WTC11 (cell line): ENCODE measurements at regions not wholly inside any gene's neighbourhood (a gene's known extent, or its start where the extent isn't known, plus 50 kb on each side); places are given as distances from the start of the nearest gene placed in this dataset.

ENCODE experiments used
- ATAC-seq: fragments of 200-7000 bp; cut with Tn5 transposase; 2 replicates; pipeline ENCODE4 v1.10.0; 2021; ENCODE audit warnings: mild to moderate bottlenecking, moderate library complexity
- CTCF ChIA-PET: fragments of 300-600 bp; sonication (Branson Sonifier 250); formaldehyde crosslinking; loops from one replicate; lab custom pipeline; 2021; ENCODE audit warnings: antibody characterized with exemption; lab: Charles Lee
- POLR2A ChIA-PET: fragments of 350-600 bp; sonication (Branson Sonifier 250); formaldehyde crosslinking; loops from one replicate; lab custom pipeline; 2021; ENCODE audit warnings: antibody characterized with exemption; lab: Charles Lee
- DNase-seq: peaks from one replicate; pipeline ENCODE4 v3.0.0; 2021; ENCODE audit warnings: low spot score
- H3K27ac Mint-ChIP-seq: 2 replicates; pipeline ENCODE4 v1.8.0; 2021; ENCODE audit warnings: mixed read lengths
- H3K27me3 Mint-ChIP-seq: 2 replicates; pipeline ENCODE4 v1.8.0; 2021; ENCODE audit warnings: low read depth, mild to moderate bottlenecking, moderate library complexity, mixed read lengths
- H3K36me3 Mint-ChIP-seq: 2 replicates; pipeline ENCODE4 v1.8.0; 2021; ENCODE audit warnings: mixed read lengths
- H3K4me1 Mint-ChIP-seq: 2 replicates; pipeline ENCODE4 v1.8.0; 2022; ENCODE audit warnings: mixed read lengths
- H3K4me3 Mint-ChIP-seq: 2 replicates; pipeline ENCODE4 v1.8.0; 2021; ENCODE audit warnings: mild to moderate bottlenecking, moderate library complexity, mixed read lengths
- H3K9me3 Mint-ChIP-seq: 2 replicates; pipeline ENCODE4 v1.8.0; 2021; ENCODE audit warnings: mixed read lengths
- IRF2 ChIP-seq: sonication (generic); formaldehyde crosslinking; IDR thresholded peaks from 2 replicates; pipeline ENCODE4 v1.8.0; 2022; ENCODE audit warnings: low read depth, missing genetic modification reagents, borderline replicate concordance
- JUN ChIP-seq: sonication (generic); formaldehyde crosslinking; IDR thresholded peaks from 2 replicates; pipeline ENCODE4 v1.8.0; 2023; ENCODE audit warnings: mild to moderate bottlenecking, missing genetic modification reagents
- MXD4 ChIP-seq: fragments of 250-450 bp; sonication (Bioruptor Pico); IDR thresholded peaks from 2 replicates; pipeline ENCODE4 v1.8.0; 2021; ENCODE audit warnings: mild to moderate bottlenecking, moderate library complexity, borderline replicate concordance
- NFE2L1 ChIP-seq: sonication (generic); formaldehyde crosslinking; IDR thresholded peaks from 2 replicates; pipeline ENCODE4 v1.8.1; 2023; ENCODE audit warnings: missing genetic modification reagents
- NFYB ChIP-seq: sonication (generic); formaldehyde crosslinking; conservative IDR thresholded peaks from 2 replicates; pipeline ENCODE4 v1.8.0; 2022; ENCODE audit warnings: low read depth, missing genetic modification reagents
- RORB ChIP-seq: fragments of 250-450 bp; sonication (Bioruptor Pico); IDR thresholded peaks from 2 replicates; pipeline ENCODE4 v1.9.0; 2021; ENCODE audit warnings: mild to moderate bottlenecking
- SOX15 ChIP-seq: fragments of 250-450 bp; sonication (Bioruptor Pico); IDR thresholded peaks from 2 replicates; pipeline ENCODE4 v1.9.0; 2021; ENCODE audit warnings: mild to moderate bottlenecking
- TCF7 ChIP-seq: sonication (generic); formaldehyde crosslinking; IDR thresholded peaks from 2 replicates; pipeline ENCODE4 v1.8.0; 2022; ENCODE audit warnings: mild to moderate bottlenecking, low read depth, missing genetic modification reagents, moderate library complexity
- ZNF317 ChIP-seq: sonication (generic); formaldehyde crosslinking; IDR thresholded peaks from 2 replicates; pipeline ENCODE4 v1.8.1; 2023; ENCODE audit warnings: low read depth, mild to moderate bottlenecking, moderate library complexity, missing genetic modification reagents, borderline replicate concordance
- ZNF416 ChIP-seq: fragments of 250-450 bp; sonication (Bioruptor Pico); IDR thresholded peaks from 2 replicates; pipeline ENCODE4 v1.9.0; 2021; ENCODE audit warnings: mild to moderate bottlenecking, inconsistent platforms
- ZNF671 ChIP-seq: fragments of 250-450 bp; sonication (Bioruptor Pico); IDR thresholded peaks from 2 replicates; pipeline ENCODE4 v1.8.0; 2021; ENCODE audit warnings: mild to moderate bottlenecking
- TF ChIP-seq, protein P1 (sequence below): sonication (generic); formaldehyde crosslinking; IDR thresholded peaks from 2 replicates; pipeline ENCODE4 v1.8.1; 2022; ENCODE audit warnings: low read depth, missing genetic modification reagents, borderline replicate concordance
- TF ChIP-seq, protein P2 (sequence below): fragments of 250-450 bp; sonication (Bioruptor Pico); IDR thresholded peaks from 2 replicates; pipeline ENCODE4 v1.9.0; 2021; ENCODE audit warnings: mild to moderate bottlenecking, borderline replicate concordance
- TF ChIP-seq, protein P3 (sequence below): fragments of 250-450 bp; sonication (Bioruptor Pico); IDR thresholded peaks from 2 replicates; pipeline ENCODE4 v2.1.2; 2022; ENCODE audit warnings: mild to moderate bottlenecking, moderate library complexity
- TF ChIP-seq, protein P4 (sequence below): sonication (generic); formaldehyde crosslinking; IDR thresholded peaks from 2 replicates; pipeline ENCODE4 v1.8.1; 2023; ENCODE audit warnings: mild to moderate bottlenecking, missing genetic modification reagents
- TF ChIP-seq, protein P5 (sequence below): fragments of 250-450 bp; sonication (Bioruptor Pico); IDR thresholded peaks from 2 replicates; pipeline ENCODE4 v1.8.0; 2021; ENCODE audit warnings: mild to moderate bottlenecking
- TF ChIP-seq, protein P6 (sequence below): sonication (generic); formaldehyde crosslinking; conservative IDR thresholded peaks from 2 replicates; pipeline ENCODE4 v1.8.1; 2022; ENCODE audit warnings: mild to moderate bottlenecking, missing genetic modification reagents

DNA sequence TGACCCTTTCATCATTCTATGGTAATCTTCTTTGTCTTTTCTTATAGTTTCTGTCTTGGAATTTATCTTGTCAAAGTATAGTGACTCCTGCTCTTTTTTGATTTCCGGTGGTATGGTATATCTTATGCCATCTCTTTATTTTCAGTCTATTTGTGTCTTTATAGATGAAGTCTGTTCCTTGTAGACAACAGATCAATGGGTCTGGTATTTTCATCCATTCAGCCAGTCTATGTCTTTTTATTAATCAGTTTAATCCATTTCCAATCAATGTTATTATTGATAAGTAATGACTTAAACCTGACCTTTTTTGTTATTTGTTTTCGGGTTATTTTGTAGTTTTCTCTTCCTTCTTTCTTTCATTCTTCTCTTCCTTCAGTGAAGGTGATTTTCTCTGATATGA lies 495.9 kb upstream of the PCDH9 start:
- no peak for TF ChIP-seq MXD4 (CRISPR knock-in tag)
- no peak for TF ChIP-seq ZNF671 (CRISPR knock-in tag)
- TF ChIP-seq, protein P1, sequence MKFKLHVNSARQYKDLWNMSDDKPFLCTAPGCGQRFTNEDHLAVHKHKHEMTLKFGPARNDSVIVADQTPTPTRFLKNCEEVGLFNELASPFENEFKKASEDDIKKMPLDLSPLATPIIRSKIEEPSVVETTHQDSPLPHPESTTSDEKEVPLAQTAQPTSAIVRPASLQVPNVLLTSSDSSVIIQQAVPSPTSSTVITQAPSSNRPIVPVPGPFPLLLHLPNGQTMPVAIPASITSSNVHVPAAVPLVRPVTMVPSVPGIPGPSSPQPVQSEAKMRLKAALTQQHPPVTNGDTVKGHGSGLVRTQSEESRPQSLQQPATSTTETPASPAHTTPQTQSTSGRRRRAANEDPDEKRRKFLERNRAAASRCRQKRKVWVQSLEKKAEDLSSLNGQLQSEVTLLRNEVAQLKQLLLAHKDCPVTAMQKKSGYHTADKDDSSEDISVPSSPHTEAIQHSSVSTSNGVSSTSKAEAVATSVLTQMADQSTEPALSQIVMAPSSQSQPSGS (CRISPR knock-in tag), result no peak
- TF ChIP-seq, protein P2, sequence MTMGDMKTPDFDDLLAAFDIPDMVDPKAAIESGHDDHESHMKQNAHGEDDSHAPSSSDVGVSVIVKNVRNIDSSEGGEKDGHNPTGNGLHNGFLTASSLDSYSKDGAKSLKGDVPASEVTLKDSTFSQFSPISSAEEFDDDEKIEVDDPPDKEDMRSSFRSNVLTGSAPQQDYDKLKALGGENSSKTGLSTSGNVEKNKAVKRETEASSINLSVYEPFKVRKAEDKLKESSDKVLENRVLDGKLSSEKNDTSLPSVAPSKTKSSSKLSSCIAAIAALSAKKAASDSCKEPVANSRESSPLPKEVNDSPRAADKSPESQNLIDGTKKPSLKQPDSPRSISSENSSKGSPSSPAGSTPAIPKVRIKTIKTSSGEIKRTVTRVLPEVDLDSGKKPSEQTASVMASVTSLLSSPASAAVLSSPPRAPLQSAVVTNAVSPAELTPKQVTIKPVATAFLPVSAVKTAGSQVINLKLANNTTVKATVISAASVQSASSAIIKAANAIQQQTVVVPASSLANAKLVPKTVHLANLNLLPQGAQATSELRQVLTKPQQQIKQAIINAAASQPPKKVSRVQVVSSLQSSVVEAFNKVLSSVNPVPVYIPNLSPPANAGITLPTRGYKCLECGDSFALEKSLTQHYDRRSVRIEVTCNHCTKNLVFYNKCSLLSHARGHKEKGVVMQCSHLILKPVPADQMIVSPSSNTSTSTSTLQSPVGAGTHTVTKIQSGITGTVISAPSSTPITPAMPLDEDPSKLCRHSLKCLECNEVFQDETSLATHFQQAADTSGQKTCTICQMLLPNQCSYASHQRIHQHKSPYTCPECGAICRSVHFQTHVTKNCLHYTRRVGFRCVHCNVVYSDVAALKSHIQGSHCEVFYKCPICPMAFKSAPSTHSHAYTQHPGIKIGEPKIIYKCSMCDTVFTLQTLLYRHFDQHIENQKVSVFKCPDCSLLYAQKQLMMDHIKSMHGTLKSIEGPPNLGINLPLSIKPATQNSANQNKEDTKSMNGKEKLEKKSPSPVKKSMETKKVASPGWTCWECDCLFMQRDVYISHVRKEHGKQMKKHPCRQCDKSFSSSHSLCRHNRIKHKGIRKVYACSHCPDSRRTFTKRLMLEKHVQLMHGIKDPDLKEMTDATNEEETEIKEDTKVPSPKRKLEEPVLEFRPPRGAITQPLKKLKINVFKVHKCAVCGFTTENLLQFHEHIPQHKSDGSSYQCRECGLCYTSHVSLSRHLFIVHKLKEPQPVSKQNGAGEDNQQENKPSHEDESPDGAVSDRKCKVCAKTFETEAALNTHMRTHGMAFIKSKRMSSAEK (CRISPR knock-in tag), result no peak
- no peak for TF ChIP-seq IRF2 (CRISPR knock-in tag)
- no peak for TF ChIP-seq NFE2L1 (CRISPR knock-in tag)
- TF ChIP-seq, protein P3, sequence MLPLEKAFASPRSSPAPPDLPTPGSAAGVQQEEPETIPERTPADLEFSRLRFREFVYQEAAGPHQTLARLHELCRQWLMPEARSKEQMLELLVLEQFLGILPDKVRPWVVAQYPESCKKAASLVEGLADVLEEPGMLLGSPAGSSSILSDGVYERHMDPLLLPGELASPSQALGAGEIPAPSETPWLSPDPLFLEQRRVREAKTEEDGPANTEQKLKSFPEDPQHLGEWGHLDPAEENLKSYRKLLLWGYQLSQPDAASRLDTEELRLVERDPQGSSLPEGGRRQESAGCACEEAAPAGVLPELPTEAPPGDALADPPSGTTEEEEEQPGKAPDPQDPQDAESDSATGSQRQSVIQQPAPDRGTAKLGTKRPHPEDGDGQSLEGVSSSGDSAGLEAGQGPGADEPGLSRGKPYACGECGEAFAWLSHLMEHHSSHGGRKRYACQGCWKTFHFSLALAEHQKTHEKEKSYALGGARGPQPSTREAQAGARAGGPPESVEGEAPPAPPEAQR (CRISPR knock-in tag), result no peak
- TF ChIP-seq NFYB (CRISPR knock-in tag), result no peak
- no peak for TF ChIP-seq ZNF317 (CRISPR knock-in tag)
- TF ChIP-seq, protein P4, sequence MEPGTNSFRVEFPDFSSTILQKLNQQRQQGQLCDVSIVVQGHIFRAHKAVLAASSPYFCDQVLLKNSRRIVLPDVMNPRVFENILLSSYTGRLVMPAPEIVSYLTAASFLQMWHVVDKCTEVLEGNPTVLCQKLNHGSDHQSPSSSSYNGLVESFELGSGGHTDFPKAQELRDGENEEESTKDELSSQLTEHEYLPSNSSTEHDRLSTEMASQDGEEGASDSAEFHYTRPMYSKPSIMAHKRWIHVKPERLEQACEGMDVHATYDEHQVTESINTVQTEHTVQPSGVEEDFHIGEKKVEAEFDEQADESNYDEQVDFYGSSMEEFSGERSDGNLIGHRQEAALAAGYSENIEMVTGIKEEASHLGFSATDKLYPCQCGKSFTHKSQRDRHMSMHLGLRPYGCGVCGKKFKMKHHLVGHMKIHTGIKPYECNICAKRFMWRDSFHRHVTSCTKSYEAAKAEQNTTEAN (CRISPR knock-in tag), result no peak
- TF ChIP-seq ZNF416 (CRISPR knock-in tag), result no peak
- no peak for TF ChIP-seq JUN (CRISPR knock-in tag)
- no peak for TF ChIP-seq SOX15 (CRISPR knock-in tag)
- TF ChIP-seq TCF7 (CRISPR knock-in tag), result no peak
- no peak for TF ChIP-seq RORB
- Mint-ChIP-seq H3K4me3 (no peak overlapping the region), H3K9me3 (peaks cover 42% of the 10 kb centered on the region), H3K27me3 (peaks cover 2% of the 10 kb centered on the region; the same call in 1 of the 2 replicates), H3K4me1 (peaks cover 7% of the 10 kb centered on the region), H3K27ac (no peak overlapping the region), H3K36me3 (peaks cover 35% of the 10 kb centered on the region)
- ChIA-PET POLR2A (interaction anchor here (0.5 kb wide), 1 partner anchor 596 kb away, joined by 5 read pairs; no protein-coding TSS in a partner anchor), CTCF (no interaction called here)
- no peak for DNase-seq
- ATAC-seq, result no peak

DNA sequence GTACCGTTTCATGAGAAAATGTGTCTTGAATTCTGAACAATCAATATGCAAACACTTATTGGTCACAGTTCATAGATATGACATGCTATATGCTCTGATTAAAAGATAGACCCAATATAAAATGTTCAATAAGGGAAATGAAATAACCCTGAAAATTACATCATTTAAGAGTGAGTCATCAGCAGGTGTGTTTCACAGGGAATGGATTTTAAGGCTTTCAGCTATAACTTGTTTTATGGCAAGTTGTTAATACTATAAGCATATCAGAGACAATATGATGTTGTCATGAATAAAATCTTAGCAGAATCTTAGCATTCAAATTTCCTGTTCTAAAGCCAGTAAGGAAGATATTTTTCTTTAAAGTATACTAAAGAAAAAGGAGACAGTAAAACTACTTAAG lies 483.4 kb upstream of the PCDH9 start:
- TF ChIP-seq, protein P5, sequence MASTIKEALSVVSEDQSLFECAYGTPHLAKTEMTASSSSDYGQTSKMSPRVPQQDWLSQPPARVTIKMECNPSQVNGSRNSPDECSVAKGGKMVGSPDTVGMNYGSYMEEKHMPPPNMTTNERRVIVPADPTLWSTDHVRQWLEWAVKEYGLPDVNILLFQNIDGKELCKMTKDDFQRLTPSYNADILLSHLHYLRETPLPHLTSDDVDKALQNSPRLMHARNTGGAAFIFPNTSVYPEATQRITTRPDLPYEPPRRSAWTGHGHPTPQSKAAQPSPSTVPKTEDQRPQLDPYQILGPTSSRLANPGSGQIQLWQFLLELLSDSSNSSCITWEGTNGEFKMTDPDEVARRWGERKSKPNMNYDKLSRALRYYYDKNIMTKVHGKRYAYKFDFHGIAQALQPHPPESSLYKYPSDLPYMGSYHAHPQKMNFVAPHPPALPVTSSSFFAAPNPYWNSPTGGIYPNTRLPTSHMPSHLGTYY (CRISPR knock-in tag), result no peak
- TF ChIP-seq, protein P6, sequence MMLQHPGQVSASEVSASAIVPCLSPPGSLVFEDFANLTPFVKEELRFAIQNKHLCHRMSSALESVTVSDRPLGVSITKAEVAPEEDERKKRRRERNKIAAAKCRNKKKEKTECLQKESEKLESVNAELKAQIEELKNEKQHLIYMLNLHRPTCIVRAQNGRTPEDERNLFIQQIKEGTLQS (CRISPR knock-in tag), result no peak
- TF ChIP-seq, all 79 proteins: peak for 0
- Mint-ChIP-seq H3K27ac (no peak overlapping the region), H3K9me3 (0 out of 2 replicates have a peak, but pooled peaks cover 3% of the 10 kb centered on the region), H3K4me3 (no peak overlapping the region), H3K4me1 (0 out of 2 replicates have a peak, but pooled peaks cover 3% of the 10 kb centered on the region), H3K36me3 (no peaks in the 10 kb centered on the region), H3K27me3 (no peaks in the 10 kb centered on the region; the same call in 1 of the 2 replicates)
- POLR2A ChIA-PET, result no interaction called here
- DNase-seq (no peak), ATAC-seq (no peak)
- CTCF ChIA-PET, result no interaction called here
